Spleen (tissue), 11 donors: ENCODE measurements at regions not wholly inside any gene's neighbourhood (a gene's known extent, or its start where the extent isn't known, plus 50 kb on each side); places are given as distances from the start of the nearest gene placed in this dataset.

ENCODE experiments used
- DNase-seq: peaks from one replicate; pipeline ENCODE4 v3.0.0-alpha.2; 2020
- H3K27ac ChIP-seq, 8 donors: fragments of 200-600 bp; sonication (generic) in 7 of 8; 1 replicate in 4 of 8; 2 replicates in 4 of 8; pipeline versions ENCODE4 v1.5.0 to v1.8.0; 2016 to 2021; ENCODE audit warnings: inconsistent platforms in 4 of 8, mild to moderate bottlenecking in 4 of 8, moderate library complexity in 1 of 8
- H3K27me3 ChIP-seq, 7 donors: fragments of 200-600 bp; sonication (generic) in 6 of 7; replicated peaks in 1 of 7; 1 replicate in 4 of 7; 2 replicates in 3 of 7; pipeline versions ENCODE4 v1.5.0 to v1.8.0; 2016 to 2021; ENCODE audit warnings: inconsistent platforms in 3 of 7, mild to moderate bottlenecking in 1 of 7
- H3K36me3 ChIP-seq, 6 donors: fragments of 200-600 bp; sonication (generic) in 5 of 6; 1 replicate in 4 of 6; 2 replicates in 2 of 6; pipeline versions ENCODE4 v1.5.0 to v1.8.0; 2016 to 2021; ENCODE audit warnings: inconsistent platforms in 2 of 6
- H3K4me1 ChIP-seq, 6 donors: fragments of 200-600 bp; sonication (generic) in 5 of 6; 1 replicate in 3 of 6; 2 replicates in 3 of 6; pipeline versions ENCODE4 v1.5.0 to v1.8.0; 2016 to 2021; ENCODE audit warnings: inconsistent platforms in 3 of 6
- H3K4me3 ChIP-seq, 8 donors: fragments of 200-600 bp; sonication (generic) in 7 of 8; 1 replicate in 4 of 8; 2 replicates in 4 of 8; pipeline versions ENCODE4 v1.5.0 to v1.8.0; 2016 to 2021; ENCODE audit warnings: inconsistent platforms in 4 of 8, mild to moderate bottlenecking in 4 of 8, moderate library complexity in 2 of 8
- H3K9me3 ChIP-seq, 8 donors: fragments of 200-600 bp; sonication (generic) in 7 of 8; 1 replicate in 4 of 8; 2 replicates in 4 of 8; pipeline versions ENCODE4 v1.5.0 to v1.8.0; 2016 to 2021; ENCODE audit warnings: inconsistent platforms in 4 of 8
- CTCF ChIP-seq, 11 experiments: fragments of 200-600 bp in 7 of 11; fragments of 450-650 bp in 4 of 11; sonication (generic) in 4 of 11; IDR thresholded peaks in 8 of 11; conservative IDR thresholded peaks in 3 of 11; 1 replicate in 7 of 11; 2 replicates in 4 of 11; pipeline versions ENCODE4 v1.4.0 to v1.8.0; 2016 to 2021; ENCODE audit warnings: antibody characterized with exemption in 11 of 11, inconsistent platforms in 4 of 11, mild to moderate bottlenecking in 1 of 11
- POLR2A ChIP-seq, 3 donors: fragments of 450-650 bp; IDR thresholded peaks; one replicate each; pipeline ENCODE4 v1.5.1; 2017; ENCODE audit warnings: antibody characterized with exemption in 3 of 3, mild to moderate bottlenecking in 1 of 3
- POLR2AphosphoS5 ChIP-seq, 3 donors: sonication (generic); formaldehyde crosslinking; IDR thresholded peaks; one replicate each; pipeline ENCODE4 v1.5.1; 2017; ENCODE audit warnings: antibody characterized with exemption in 3 of 3
- WGBS, 5 donors: extraction: QIAGEN DNeasy Blood & Tissue Kit in 3 of 5; methylation state at CpG; one replicate each; pipeline versions ENCODE4 v1.1.5 to v1.1.7; 2013 to 2018; 5-methylcytosine and 5-hydroxymethylcytosine counted together
- intact Hi-C: fragments of 100-400 bp; cut with DNase I; formaldehyde crosslinking; loops from one replicate; pipeline ENCODE4 v1.15.0; 2023; ENCODE audit warnings: low total_unique reads
- donor health status: healthy with polysubstance abuse.
- donor health status: DM: no; HTN: no; CAD: no; lungs with moderate emphysema.
- donor health status: DM: no; HTN: no; CAD: no.
- donor health status: Bipolar disorder and iron deficiency.
- donor health status: healthy.
- donor health status: DM: no; HTN: no; CAD: no.
- donor health status: DM: yes; HTN: yes; CAD: no.

- Histone ChIP-seq H3K9me3 (no peaks in the 10 kb centered on the region), H3K4me1 (peaks cover 0 to 6% (median 0%) of the 10 kb centered on the region in 6 donors), H3K4me3 (no peak overlapping the region), H3K27me3 (peaks cover 0 to 27% (median 0%) of the 10 kb centered on the region in 7 donors), H3K27ac (no peak overlapping the region), H3K36me3 (no peaks in the 10 kb centered on the region)
- intact Hi-C loops = no loop called here
- no peak for DNase-seq
- WGBS, 5 donors = 94 to 98% (median 97%) methylated on average over 3 of the region's 3 CpGs
- TF ChIP-seq POLR2A (IDR thresholded peaks at IDR 0.05) (no peak), CTCF (IDR thresholded peaks at IDR 0.05 in 8 of 11, conservative IDR thresholded peaks at IDR 0.05 in 3 of 11) (no peak), POLR2AphosphoS5 (IDR thresholded peaks at IDR 0.05) (no peak)
These were observed 604.4 kb downstream of the CCDC171 start for GRCh38 chr9:16157216-16157615.

- 87 to 95% (median 92%) methylated on average over 4 of the region's 4 CpGs for WGBS, 5 donors
- no peak for TF ChIP-seq POLR2AphosphoS5 (IDR thresholded peaks at IDR 0.05)
- TF ChIP-seq CTCF (IDR thresholded peaks at IDR 0.05 in 8 of 11, conservative IDR thresholded peaks at IDR 0.05 in 3 of 11) = no peak
- no peak for TF ChIP-seq POLR2A (IDR thresholded peaks at IDR 0.05)
- H3K27ac ChIP-seq = no peak overlapping the region
- DNase-seq = no peak
- peaks cover 0 to 6% (median 0%) of the 10 kb centered on the region in 6 donors for H3K4me1 ChIP-seq
- no peaks in the 10 kb centered on the region for H3K9me3 ChIP-seq
- H3K4me3 ChIP-seq = no peak overlapping the region
- intact Hi-C loops = no loop called here
- peaks cover 0 to 27% (median 0%) of the 10 kb centered on the region in 7 donors for H3K27me3 ChIP-seq
- H3K36me3 ChIP-seq = no peaks in the 10 kb centered on the region
These were observed 604.8 kb downstream of the CCDC171 start for GRCh38 chr9:16157651-16158050.

- 80 to 88% (median 86%) methylated on average over 9 of the region's 9 CpGs for WGBS, 5 donors
- DNase-seq = no peak
- H3K4me1 ChIP-seq = peaks cover 0 to 6% (median 0%) of the 10 kb centered on the region in 6 donors
- intact Hi-C loops = no loop called here
- no peaks in the 10 kb centered on the region for H3K36me3 ChIP-seq
- peaks cover 0 to 25% (median 0%) of the 10 kb centered on the region in 7 donors for H3K27me3 ChIP-seq
- no peak overlapping the region for H3K27ac ChIP-seq
- TF ChIP-seq CTCF (IDR thresholded peaks at IDR 0.05 in 8 of 11, conservative IDR thresholded peaks at IDR 0.05 in 3 of 11) = no peak
- no peak for TF ChIP-seq POLR2AphosphoS5 (IDR thresholded peaks at IDR 0.05)
- no peak for TF ChIP-seq POLR2A (IDR thresholded peaks at IDR 0.05)
- no peak overlapping the region for H3K4me3 ChIP-seq
- H3K9me3 ChIP-seq = no peaks in the 10 kb centered on the region
These were observed 605.2 kb downstream of the CCDC171 start for GRCh38 chr9:16158093-16158492.

GRCh38 chr9:16161483-16161882 is 608.6 kb downstream of the CCDC171 start:
- no peak for TF ChIP-seq CTCF (IDR thresholded peaks at IDR 0.05 in 8 of 11, conservative IDR thresholded peaks at IDR 0.05 in 3 of 11)
- no peak for TF ChIP-seq POLR2A (IDR thresholded peaks at IDR 0.05)
- TF ChIP-seq POLR2AphosphoS5 (IDR thresholded peaks at IDR 0.05) = no peak
- 86 to 94% (median 89%) methylated on average over 6 of the region's 6 CpGs for WGBS, 5 donors
- H3K27me3 ChIP-seq = peaks cover 0 to 3% (median 0%) of the 10 kb centered on the region in 7 donors
- no peak for DNase-seq
- H3K9me3 ChIP-seq = no peaks in the 10 kb centered on the region
- H3K36me3 ChIP-seq = no peaks in the 10 kb centered on the region
- intact Hi-C loops = no loop called here
- no peak overlapping the region for H3K27ac ChIP-seq
- no peak overlapping the region for H3K4me3 ChIP-seq
- H3K4me1 ChIP-seq = no peaks in the 10 kb centered on the region
